Fibroblast of the aortic adventitia (primary cell): ENCODE measurements at regions not wholly inside any gene's neighbourhood (a gene's known extent, or its start where the extent isn't known, plus 50 kb on each side); places are given as distances from the start of the nearest gene placed in this dataset.
"Not testable (repeated sequence)": the region's sequence is repeated elsewhere in the genome, so short reads cannot be mapped to it uniquely, and the experiment has no call there.

Experiments used
- DNase-seq: peaks from one replicate; pipeline ENCODE4 v3.0.0-alpha.2; 2010; ENCODE audit warnings: low read depth
- H3K4me3 ChIP-seq: 2 replicates; pipeline ENCODE4 v1.5.1; 2011; ENCODE audit warnings: low read depth, mild to moderate bottlenecking, control low read depth, low read length, moderate library complexity
- TF ChIP-seq, protein P1 (sequence below): IDR thresholded peaks from 2 replicates; pipeline ENCODE4 v1.5.1; 2011; ENCODE audit warnings: mild to moderate bottlenecking, low read length, control low read depth, inconsistent platforms; ENCODE audit not compliant: insufficient read depth

DNA sequence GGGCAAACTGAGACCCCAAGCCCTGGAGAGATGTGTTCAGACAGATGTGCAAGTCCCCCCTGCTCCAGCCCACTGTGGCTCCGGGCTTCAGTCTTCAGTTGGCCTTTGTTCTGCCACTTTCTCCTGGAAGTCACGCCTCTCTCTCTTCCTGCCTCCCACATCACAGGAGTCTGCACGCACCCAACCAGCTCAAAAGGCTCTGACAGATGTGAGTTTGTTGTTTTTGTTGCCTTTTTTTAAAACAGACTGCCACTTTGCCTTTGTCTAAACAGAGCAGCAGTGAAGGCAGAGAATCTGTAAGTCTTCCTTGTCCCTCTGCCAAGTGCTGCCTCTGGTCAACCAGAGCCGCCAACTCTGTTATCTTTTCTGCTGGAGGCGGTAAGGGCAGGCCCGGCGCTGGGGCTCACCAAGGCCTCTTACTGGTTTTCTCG is 149.7 kb downstream of the TFAP2C start:
- H3K4me3 ChIP-seq: no peak overlapping the region
- DNase-seq: peak; percentile 10
- TF ChIP-seq, protein P1, sequence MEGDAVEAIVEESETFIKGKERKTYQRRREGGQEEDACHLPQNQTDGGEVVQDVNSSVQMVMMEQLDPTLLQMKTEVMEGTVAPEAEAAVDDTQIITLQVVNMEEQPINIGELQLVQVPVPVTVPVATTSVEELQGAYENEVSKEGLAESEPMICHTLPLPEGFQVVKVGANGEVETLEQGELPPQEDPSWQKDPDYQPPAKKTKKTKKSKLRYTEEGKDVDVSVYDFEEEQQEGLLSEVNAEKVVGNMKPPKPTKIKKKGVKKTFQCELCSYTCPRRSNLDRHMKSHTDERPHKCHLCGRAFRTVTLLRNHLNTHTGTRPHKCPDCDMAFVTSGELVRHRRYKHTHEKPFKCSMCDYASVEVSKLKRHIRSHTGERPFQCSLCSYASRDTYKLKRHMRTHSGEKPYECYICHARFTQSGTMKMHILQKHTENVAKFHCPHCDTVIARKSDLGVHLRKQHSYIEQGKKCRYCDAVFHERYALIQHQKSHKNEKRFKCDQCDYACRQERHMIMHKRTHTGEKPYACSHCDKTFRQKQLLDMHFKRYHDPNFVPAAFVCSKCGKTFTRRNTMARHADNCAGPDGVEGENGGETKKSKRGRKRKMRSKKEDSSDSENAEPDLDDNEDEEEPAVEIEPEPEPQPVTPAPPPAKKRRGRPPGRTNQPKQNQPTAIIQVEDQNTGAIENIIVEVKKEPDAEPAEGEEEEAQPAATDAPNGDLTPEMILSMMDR: no peak

DNA sequence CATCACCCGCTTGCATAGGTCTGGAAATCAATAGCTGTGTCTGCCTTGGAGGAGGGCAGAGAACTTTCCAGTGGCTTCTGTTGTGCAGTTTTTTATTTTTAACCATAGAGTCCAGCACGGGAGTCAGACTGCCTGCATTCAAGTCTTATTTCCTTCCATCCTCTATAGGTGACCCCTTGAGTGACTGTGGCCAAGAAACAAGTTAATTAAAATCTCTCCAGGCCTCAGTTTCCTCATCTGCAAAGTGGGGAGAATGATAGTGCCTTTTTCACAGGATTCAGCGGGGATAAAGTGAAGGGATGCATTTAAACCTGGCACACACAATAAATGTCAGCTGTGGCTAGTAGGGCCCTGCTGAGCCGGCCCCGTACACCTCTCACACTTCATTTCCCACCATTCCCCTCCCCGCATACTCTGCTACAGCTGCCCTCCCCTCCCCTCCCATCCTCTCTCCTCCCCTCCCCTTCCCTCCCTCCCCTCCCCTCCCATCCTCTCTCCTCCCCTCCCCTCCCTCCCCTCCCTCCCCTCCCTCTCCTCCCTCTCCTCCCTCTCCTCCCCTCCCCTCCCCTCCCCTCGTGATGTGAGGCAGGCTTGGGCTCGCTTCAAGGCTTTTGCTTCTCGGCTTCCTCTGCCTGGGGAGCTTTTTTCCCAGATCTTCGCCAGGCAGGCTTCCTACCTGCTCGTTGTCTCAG is 150.5 kb downstream of the TFAP2C start:
- TF ChIP-seq, protein P1: no peak
- H3K4me3 ChIP-seq: no peak overlapping the region
- no peak for DNase-seq

- H3K4me3 ChIP-seq: no peak overlapping the region
- DNase-seq: no peak
- TF ChIP-seq, protein P1: no peak
Observed at GRCh38 chr20:56780266-56780665, 151.2 kb downstream of the TFAP2C start.

DNA sequence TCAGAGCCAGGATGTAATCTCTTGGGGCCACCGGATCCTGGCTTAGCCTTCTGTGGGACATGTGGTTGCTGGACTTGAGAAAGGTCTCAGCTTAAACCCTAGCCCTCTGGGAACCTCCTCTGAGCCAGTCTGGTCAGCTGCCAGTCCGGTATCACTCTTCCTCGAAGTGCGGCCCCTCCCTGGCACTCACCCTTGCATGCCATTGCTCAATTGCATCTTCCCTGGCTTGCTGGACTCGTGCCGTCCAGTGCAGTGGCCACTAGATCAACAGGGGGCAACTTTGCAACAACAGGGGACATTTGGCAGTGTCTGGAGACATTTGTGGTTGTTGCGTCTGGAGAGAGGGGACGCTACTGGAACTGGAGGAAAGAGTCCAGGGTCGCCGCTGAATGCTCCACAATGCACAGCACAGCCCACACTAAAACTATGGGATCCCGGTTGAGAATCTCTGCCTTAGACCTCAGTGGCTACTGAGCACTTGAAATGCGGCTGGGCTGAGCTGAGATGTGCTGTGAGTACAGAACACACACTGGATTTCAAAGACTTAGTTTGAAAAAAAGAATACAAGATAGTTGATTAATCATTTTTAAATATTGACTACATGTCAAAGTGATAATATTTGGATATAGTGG is 152.1 kb downstream of the TFAP2C start:
- peak; percentile 17 for DNase-seq
- TF ChIP-seq, protein P1: no peak
- H3K4me3 ChIP-seq: no peak overlapping the region

GRCh38 chr20:56781987-56782560 is 153.0 kb downstream of the TFAP2C start:
- H3K4me3 ChIP-seq, DNase-seq: not testable (repeated sequence)

DNA sequence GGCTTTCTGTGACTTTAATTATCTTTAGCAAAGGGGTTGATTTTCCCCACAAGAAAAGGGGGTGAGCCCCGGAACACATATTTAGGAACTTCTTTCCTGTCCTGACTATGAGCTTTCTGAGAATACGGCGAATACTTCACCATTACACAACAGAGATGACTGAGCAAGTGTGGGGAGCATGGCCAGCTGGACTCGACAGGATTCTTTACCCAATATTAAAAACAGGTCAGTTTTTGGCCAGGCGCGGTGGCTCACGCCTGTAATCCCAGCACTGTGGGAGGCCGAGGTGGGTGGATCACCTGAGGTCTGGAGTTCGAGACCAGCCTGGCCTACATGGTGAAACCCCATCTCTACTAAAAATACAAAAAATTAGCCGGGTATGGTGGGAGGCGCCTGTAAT is 153.7 kb downstream of the TFAP2C start:
- DNase-seq, H3K4me3 ChIP-seq: not testable (repeated sequence)

GRCh38 chr20:56783826-56784225 is 154.7 kb downstream of the TFAP2C start:
- no peak overlapping the region for H3K4me3 ChIP-seq
- TF ChIP-seq, protein P1: no peak
- DNase-seq: no peak
